LNCAP (cell line): ENCODE measurements at regions not wholly inside any gene's neighbourhood (a gene's known extent, or its start where the extent isn't known, plus 50 kb on each side); places are given as distances from the start of the nearest gene placed in this dataset.

Experiments
- TF ChIP-seq, protein P1 (sequence below): fragments of 450-650 bp; IDR thresholded peaks from 2 replicates; pipeline ENCODE4 v1.5.1; 2017; ENCODE audit warnings: mild to moderate bottlenecking

GRCh38 chr5:34488984-34489383 lies 167.1 kb upstream of the RAI14 start:
- TF ChIP-seq, protein P1, sequence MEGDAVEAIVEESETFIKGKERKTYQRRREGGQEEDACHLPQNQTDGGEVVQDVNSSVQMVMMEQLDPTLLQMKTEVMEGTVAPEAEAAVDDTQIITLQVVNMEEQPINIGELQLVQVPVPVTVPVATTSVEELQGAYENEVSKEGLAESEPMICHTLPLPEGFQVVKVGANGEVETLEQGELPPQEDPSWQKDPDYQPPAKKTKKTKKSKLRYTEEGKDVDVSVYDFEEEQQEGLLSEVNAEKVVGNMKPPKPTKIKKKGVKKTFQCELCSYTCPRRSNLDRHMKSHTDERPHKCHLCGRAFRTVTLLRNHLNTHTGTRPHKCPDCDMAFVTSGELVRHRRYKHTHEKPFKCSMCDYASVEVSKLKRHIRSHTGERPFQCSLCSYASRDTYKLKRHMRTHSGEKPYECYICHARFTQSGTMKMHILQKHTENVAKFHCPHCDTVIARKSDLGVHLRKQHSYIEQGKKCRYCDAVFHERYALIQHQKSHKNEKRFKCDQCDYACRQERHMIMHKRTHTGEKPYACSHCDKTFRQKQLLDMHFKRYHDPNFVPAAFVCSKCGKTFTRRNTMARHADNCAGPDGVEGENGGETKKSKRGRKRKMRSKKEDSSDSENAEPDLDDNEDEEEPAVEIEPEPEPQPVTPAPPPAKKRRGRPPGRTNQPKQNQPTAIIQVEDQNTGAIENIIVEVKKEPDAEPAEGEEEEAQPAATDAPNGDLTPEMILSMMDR: no peak

GRCh38 chr5:34490506-34491250 lies 165.4 kb upstream of the RAI14 start:
- TF ChIP-seq, protein P1: no peak

DNA sequence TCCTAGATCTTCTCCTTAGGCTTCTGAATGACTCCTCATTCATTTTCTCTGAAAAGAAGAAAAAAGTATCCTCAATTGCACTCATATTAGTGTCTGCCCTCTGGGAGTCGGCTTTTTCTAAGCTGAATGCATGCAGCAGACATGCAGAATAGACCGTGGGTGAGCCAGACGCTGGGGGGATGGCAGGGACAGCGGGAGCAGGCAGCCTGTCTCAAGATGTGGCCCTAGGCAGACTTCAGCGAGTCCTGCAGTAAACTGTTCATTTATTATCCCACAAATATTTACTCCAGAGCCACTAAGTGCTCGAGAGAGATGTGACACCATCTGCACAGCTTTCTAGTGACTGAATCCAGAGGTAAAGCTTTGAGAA lies 164.9 kb upstream of the RAI14 start:
- TF ChIP-seq, protein P1: no peak

- TF ChIP-seq, protein P1: no peak
These were observed 161.9 kb upstream of the RAI14 start for GRCh38 chr5:34494111-34494755.

DNA sequence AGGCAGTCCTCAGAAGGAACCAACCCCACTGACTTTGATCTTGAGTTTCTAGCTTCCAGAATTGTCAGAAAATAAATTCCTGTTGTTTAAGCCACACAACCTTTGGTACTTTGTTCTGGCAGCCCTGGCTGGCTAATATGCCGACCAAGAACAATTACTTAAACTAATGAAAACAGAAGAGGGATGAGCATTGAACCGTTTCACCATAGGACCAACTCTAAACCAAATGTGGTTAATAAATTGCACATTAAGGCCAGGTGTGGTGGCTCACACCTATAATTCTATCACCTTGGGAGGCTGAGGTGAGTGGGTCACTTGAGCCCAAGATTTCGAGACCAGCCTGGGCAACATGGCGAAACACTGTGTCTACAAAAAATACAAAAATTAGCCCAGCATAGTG lies 160.9 kb upstream of the RAI14 start:
- TF ChIP-seq, protein P1: no peak

DNA sequence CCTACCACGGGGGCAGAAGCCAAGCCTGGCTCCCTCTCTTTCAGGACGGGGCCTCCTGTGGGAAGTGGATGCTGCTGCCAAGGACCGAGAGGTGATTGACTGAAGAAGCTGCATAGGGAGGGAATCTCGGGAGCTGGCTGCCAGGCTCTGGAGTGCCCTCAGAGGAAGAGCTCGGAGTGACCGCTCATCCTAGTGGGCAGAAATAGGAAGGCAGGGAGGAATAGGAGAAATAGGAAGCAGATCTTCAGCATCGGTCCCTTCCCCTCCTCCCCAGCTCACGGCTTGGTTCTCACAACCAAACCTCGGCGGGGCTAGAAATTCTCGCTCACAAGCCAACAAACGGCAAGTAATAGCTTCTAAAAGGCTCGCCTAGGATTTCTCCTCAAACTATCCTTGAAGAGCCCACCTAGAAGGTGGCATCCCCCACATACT lies 159.9 kb upstream of the RAI14 start:
- TF ChIP-seq, protein P1: no peak

DNA sequence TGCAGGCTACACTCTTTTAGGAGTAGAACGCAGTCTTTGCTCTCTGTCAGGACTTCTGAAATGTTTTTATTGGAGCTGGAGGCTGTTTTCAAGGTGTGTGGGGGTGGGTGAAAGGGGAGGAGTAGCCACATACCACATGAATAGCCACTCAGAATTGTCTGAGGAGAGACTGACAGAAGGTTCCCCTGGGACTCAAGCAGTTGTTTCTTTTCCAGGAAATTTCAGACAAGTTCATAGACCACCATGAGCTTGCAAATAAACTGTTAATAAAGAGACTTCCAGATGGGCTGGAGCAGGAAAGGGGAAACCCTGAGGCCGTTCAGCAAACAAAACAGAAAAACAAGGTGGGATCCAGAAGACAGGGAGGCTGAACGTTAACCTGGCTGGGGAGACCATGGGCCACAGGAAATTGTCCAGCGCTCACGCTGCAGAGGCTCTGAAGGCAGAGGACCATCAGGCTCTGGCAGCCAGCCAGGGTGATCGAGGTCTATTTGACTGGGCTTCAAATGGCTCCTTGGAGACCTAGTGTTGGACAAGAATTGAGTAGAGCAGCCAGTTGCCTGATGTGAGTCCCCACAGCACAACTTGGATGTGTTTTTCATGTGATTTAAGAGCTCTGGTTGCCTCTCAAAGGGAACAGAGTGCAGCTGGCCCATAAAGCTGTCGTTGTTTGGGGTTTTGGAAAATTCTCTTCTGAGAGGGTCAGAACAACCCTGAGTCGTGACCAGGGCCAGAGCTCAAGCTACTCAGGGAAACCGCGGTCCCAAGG lies 159.2 kb upstream of the RAI14 start:
- TF ChIP-seq, protein P1: no peak
